Endometrium (tissue), 2 donors: ENCODE measurements at regions not wholly inside any gene's neighbourhood (a gene's known extent, or its start where the extent isn't known, plus 50 kb on each side); places are given as distances from the start of the nearest gene placed in this dataset.
"Not testable (repeated sequence)": the region's sequence is repeated elsewhere in the genome, so short reads cannot be mapped to it uniquely, and the experiment has no call there.

Source experiments
- FAIRE-seq: peaks from 2 replicates; lab custom pipeline; 2012; peaks lifted over from hg19 to GRCh38; lab: Jason Lieb, UNC
- donor health status: control.
- donor health status: control.

DNA sequence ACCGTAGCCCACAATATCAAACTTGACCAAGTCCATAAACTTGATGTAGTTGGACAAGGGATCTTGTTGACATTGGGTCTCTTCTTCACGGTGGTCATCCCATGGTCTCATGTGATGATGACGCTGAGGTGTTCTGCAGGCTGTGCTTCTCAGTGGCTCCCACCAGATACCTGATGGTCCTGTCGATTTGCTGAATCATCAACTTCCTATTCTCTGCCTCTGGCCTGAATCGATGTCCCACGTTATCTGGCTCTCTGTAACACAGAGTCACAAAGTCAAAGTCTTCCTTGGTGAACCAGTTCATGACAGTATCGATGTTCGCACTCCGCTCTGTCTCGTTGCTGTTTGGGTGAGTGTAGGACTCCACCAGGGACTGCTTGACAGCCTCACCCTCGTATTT lies 217.2 kb upstream of the FRG2C start:
- FAIRE-seq, result not testable (repeated sequence)

DNA sequence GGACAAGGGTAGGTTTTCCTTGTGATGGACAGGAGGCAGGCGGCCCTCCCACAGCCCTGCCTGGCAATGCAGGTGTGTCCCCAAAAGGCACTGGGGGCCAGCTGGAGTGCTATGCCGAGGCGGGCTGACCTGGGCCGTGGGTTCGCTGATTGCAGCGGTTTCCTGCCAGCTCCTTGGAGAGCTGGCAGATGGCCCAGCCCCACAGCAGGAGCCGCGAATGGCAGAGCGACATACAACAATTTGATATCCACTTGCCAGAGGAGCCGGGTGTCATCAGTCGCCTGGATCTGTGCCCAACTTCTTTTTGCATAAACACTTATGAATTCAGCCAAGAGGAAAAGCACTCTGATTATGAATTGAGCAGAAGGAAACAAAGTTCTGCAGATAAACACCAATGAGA lies 210.8 kb upstream of the FRG2C start:
- FAIRE-seq, result not testable (repeated sequence)

DNA sequence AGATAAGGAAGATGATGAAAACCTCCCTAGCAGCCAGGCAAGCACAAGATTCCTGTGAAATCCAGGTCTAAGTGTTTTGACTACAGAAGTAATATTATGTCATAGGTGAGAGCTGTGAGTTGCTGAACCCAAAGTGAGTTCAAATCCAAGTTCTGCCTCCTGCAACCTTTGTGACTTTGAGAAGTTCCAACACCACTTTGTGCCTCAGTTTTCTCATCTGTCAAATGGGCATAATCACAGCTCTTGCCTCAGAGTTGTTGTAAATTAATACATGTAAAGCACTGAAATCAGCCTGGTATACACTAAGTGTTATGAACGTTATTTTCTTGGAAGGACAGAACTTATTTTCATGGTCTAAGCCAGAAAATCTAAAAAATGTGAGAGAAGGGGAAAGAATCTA lies 210.3 kb upstream of the FRG2C start:
- not testable (repeated sequence) for FAIRE-seq

DNA sequence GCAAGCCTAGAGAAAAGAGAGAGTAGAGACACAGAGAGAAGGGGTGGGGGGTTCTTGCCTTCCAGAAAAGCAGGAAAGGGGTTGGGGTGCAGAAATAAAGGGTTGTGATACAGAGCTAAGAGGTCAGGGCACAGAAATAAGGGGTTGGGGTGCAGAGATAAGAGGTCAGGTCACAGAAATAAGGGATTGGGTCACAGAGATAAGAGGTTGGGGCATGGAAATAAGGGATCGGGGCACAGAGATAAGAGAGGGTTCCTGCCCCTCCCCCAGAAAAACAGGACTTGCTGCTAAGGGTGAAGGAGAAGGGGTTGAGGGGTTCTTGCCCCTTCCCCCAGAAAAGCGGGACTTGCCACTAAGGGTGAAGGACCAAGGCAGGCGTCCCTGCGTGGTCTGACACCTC lies 189.6 kb upstream of the FRG2C start:
- FAIRE-seq, result not testable (repeated sequence)

DNA sequence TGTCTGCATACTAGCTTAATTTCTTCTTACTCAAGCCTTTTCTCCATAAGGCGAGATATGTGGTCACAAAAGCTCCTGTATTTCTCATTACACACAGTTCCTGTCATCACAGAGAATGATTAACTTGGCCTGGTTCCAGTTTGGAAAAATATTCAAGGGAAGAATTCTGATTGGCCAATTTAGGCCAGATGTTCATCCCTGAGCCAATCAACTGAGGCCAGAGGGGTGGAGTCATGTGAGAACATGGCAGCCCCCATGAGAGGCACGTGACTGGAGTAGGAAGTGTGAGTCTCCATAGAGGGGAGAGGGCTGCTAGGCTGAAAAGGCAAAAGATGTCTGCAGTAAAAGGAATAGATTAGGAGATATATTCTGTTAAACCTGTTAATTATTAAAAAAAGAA lies 167.5 kb upstream of the FRG2C start:
- FAIRE-seq, result not testable (repeated sequence)

DNA sequence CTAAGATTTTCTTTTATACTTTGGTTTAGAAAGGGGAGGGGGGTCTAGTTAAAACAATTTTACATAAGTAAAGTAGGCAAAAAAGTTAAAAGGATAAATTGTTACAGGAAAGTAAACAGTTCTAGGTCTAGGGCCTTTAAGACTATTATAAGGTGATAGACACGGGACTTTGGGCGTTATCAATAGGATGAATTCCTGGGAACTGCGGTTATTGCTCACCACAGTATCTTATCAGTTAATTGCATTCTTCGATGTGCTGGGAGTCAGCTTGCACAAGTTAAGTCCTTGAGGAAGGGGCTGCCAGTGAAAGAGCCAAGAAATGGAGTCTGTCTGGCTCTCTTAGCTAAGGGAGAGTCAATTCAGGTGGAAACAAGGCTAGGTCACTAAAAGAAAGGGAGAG lies 163.8 kb upstream of the FRG2C start:
- not testable (repeated sequence) for FAIRE-seq

DNA sequence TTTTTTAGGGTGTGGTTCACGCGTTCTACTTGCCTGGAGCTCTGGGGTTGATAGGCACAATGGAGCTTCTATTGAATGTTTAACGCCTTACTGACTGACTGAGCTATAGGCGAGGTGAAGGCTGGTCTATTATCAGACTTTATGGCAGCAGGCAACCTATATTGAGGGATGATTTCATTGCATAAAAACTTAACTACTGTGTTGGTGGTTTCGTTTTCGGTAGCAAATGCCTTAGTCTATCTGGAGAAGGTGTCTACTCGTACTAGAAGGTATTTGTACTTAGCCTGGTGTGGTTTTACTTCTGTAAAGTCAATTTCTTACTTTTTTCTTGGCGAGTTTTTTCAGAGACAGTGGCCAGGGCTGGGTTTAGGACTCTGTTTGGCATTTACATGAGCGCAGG lies 162.0 kb upstream of the FRG2C start:
- not testable (repeated sequence) for FAIRE-seq

DNA sequence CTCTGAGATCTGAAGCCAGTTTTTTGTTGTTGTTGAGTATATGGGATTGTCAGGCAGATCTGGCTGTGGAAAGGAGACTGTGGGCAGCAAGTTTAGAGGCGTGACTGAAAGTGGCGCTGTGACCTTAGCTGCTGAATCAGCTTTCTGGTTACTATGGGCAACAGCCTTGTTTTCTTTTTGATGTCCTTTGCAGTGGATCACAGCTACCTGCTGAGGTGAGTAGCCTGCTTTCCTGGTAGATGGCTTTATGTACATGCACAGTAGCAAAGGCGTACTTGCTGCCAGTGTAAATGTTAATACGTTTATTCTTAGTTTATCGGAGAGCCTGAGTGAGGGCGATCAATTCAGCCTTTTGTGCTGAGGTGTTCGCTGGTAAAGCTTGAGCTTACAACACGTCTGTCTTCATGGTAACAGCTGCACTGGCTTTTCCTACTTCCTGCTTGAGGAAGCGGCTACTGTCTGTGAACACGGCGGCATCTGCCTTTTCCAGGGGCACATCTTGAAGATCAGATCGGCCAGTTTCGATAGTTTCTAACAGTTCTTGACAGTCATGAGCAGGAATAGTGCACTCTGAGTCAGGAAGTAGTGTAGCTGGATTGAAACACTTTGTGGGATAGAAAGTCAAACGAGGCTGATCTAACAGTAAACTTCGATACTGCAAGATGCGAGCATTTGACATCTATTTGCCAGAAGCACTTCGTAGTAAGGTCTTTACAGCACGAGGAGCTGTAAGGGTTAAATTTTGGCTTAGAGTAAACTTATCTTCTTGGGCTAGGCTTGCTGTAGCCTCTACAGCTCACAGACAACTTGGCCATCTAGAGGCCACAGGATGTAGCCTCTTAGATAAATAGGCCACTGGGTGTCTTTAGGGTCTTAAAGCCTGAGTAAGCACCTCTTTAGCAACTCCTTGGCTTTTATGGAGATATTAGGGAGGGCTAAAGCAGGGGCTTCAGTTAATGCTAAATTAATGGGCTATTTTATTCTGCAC lies 161.1 kb upstream of the FRG2C start:
- not testable (repeated sequence) for FAIRE-seq

DNA sequence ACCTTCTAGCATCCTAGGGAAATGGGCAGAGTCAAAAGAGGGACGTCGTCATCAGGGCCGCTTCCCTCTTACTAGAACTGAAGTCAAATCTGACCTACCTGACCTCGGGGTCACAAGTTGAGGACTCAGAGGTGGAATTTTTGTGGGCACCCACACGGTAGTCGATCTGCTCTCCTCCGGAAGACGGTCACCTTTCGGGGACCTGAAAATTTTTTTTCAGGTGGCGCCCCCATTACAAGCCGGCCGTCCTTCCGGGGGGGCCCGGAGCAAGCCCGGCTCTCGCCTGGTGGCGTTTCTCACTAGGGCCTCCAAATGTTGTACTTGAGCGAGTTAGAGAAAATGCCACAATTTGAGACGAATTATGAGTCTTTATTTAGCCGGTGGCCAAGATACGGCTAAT lies 157.5 kb upstream of the FRG2C start:
- no peak for FAIRE-seq

DNA sequence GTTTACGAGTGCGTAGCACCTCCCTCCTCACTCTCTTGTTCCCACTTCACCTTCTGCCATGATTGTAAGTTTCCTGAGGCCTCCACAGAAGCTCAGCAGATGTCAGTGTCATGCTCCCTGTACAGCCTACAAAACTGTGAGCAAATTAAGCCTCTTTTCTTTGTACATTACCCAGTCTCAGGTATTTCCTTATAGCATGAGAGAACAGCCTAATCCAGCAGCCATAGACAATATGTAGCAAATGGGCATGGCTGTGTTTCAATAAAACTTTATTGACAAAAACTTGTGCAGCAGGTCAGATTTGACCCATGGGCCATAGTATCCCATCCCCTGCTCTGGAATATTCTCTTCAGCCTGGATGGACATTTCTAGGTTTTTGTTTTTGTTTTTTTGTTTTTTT lies 156.2 kb upstream of the FRG2C start:
- not testable (repeated sequence) for FAIRE-seq

DNA sequence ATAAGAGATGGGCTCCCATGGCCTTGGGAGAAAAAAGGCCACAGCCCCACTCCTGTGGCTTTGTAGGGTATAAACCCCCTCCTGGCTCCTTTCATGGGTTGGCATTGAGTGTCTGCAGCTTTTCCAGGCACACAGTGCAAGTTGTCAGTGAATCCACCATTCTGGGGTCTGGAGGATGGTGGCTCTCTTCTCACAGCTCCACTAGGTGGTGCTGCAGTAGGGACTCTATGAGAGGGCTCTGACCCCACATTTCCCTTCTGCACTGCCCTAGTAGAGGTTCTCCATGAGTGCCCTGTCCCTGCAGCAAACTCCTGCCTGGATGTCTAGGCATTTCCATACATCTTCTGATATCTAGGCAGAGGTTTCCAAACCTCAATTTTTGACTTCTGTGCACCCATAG lies 136.5 kb upstream of the FRG2C start:
- FAIRE-seq, result not testable (repeated sequence)

DNA sequence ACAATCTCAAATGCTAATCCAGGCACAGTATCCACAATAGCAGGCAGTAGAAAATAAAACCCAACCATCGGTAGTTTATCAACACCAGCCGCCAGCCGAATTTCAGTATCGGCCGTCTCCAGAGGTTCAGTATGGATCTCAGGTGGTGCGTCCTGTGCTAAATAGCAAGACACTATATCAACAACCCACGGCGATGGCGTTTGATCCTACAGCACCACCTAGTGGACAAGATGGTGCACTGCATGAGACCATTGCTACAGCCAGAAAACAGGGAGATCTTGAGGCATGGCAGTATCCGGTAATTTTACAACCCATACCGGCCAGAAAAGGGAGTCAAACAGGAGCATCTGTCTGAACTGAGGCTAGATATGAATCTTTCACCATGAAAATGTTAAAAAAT lies 112.0 kb upstream of the FRG2C start:
- FAIRE-seq, result not testable (repeated sequence)

DNA sequence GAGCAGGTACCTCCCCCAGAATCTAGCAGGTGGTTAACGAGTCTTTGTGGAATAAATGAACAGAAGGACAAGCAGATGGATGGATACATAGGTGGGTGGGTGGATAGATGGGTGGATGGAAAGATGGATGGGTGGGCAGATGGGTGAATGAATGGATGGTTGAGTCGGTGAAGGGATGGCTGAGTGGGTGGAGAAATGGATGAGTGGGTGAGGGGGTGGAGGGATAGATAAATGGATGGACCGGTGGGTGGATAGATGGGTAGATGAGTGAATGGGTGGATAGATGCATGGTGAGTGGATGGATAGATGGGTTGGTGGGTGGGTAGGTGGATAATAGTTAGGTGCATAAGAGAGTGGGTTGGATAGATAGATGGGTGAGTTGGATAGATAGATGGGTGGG lies 99.7 kb upstream of the FRG2C start:
- FAIRE-seq, result not testable (repeated sequence)

DNA sequence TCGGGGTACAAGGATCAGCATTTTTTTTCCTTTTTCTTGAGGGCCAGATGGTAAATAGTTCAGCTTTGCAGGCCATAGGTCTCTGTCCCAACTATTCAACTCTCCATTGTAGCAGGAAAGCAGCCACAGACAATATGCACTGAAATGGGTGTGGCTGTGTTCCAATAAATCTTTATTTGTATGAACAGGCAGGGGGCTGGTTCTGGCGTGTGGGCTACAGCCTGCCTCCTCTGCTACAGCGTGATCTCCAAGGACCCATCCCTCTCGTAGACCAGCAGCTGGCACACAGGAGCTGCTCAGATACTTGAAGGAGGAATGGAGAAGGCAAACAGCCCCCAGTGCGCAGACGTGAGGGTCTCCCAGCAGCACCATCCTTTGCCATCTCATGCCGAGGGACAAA lies 91.8 kb upstream of the FRG2C start:
- not testable (repeated sequence) for FAIRE-seq

DNA sequence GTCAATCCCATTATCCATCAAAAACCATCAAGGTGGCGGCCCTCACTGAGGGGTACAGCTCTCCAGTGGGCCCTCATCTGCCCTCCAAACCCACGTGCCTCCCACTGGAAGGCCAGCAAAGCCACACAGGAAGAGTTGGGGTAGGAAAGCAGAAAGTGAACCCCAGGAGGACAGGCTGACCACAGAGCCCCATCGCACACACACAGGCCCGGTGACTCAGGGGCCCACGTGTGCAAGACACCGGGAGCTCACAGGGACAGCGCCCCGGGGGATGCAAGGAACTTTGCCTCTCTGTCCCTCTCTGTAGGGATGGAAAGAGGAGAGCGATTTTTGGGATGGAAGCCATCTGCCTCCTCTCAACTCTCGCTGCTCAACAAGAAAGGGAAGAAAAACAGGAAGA lies 85.0 kb upstream of the FRG2C start:
- not testable (repeated sequence) for FAIRE-seq

DNA sequence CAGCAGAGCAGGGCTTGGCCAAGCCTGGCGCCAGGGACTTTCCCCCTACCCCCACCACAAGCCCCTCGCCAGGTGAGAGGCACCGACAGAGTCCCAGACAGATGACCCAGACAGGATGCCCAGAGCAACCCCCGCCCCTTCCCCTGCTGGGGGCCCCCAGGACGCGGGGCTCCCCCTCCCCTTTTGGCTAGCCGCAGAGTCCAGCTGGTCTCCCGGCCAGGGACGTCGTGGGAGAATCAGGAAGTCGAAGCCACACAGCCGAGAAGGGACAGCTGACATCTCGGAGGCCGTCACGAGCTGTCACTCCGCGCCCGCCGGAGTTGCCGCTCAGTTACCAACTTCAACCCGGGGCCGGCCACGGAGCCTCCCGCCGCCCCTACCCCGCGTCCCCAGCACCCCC lies 84.6 kb upstream of the FRG2C start:
- not testable (repeated sequence) for FAIRE-seq

DNA sequence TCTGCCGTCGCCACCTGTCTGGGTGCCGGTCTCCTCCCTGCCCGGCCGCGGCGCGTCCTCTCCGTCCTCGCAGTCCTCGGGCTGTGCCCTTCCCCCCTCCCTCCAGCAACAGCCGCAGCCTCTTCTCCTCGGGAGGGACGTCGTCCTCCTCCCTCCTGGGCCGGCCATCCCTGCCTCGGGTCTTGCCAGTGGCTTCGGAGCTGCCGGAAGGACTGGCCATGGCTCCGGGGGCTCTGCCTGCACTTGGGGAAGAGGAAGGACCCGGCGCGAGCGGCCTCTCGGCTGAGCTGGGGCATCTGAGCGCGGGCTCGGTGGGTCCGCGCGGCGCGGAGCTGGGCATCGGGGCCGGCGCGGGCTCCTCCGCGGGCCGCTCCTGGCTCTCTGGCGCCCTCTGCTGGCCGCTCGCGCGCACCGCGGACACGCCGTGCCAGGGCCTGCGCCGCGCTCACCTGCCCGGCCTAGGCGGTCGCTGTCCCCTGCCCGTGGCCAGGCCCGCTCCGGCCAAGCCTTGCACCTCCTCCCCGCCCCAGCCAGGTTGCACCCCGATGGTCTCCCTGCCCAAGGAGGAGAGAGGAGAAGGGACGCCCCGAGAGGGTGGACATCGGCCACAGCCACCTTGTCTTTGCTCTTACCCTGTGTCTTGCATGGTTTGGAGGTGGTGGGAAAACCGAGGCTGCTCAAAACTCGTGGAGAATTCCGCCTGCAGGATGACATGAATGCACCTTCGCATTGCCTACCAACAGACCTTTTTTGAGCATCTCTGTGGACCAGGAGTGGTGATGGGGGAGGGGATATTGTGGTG lies 83.9 kb upstream of the FRG2C start:
- not testable (repeated sequence) for FAIRE-seq

DNA sequence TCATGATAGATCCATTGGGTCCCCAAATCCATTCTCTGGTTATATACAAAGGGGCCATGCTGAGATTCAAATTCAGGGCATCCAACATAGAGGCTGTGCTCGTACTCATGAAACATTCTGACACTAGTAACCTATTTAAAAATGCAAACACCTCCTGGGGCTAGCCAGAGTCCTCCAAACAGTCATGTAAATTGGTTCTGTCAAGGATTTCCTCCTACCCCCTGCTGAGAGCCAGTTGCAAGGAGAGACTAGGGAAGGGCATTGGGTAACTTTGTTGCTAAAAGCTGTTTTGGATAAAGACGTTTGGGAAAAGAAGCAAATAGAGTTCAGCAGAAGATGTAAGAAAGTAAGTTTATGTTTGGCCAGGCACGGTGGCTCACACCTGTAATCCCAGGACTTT lies 81.6 kb upstream of the FRG2C start:
- not testable (repeated sequence) for FAIRE-seq

DNA sequence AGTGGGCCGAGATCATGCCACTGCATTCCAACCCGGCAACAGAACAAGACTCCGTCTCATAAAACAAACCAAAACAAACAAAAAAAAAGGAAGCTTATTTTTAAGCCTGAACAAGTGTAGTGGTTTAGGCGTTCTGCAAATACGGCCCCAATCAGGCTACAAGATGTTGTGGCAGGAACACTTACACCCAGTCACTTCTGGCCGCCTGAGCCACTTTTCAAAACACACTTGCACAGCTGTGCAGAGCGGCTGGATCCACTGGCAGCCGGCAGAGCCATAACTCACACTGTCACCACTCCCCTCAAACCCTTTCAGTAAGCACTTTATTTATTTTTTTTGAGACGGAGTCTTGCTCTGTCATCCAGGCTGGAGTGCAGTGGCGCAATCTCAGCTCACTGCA lies 81.0 kb upstream of the FRG2C start:
- FAIRE-seq, result not testable (repeated sequence)

DNA sequence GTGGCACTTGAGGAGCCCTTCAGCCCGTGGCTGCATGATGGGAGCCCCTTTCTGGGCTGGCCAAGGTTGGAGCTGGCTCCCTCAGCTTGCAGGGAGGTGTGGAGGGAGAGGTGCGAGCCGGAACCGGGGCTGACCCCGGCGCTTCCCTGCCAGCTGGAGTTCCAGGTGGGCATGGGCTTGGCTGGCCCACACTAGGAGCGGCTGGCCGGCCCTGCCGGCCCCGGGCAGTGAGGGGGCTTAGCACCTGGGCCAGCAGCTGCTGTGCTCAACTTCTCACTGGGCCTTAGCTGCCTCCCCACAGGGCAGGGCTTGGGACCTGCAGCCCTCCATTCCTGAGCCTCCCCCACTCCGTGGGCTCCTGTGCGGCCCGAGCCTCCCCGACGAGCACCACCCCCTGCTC lies 76.4 kb upstream of the FRG2C start:
- not testable (repeated sequence) for FAIRE-seq

DNA sequence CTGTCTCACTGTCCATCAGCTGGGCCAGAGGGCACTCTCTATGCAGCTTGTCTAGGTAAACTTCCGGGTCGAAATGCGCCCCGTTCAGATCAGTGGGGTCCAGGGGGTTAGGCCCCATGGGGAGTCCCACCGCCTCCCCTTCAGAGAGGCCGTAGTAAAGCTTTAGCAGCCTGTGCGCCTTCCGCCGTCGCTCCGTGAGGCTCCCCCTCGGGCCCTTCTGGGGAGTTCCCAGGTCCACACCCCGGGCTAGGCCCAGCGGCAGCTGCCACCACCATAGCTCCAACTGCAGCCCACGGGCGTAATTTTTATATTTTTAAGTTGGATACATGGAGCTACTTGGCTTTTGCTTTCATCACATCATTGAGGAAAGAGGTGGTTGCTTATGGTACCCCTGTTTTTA lies 73.7 kb upstream of the FRG2C start:
- not testable (repeated sequence) for FAIRE-seq

DNA sequence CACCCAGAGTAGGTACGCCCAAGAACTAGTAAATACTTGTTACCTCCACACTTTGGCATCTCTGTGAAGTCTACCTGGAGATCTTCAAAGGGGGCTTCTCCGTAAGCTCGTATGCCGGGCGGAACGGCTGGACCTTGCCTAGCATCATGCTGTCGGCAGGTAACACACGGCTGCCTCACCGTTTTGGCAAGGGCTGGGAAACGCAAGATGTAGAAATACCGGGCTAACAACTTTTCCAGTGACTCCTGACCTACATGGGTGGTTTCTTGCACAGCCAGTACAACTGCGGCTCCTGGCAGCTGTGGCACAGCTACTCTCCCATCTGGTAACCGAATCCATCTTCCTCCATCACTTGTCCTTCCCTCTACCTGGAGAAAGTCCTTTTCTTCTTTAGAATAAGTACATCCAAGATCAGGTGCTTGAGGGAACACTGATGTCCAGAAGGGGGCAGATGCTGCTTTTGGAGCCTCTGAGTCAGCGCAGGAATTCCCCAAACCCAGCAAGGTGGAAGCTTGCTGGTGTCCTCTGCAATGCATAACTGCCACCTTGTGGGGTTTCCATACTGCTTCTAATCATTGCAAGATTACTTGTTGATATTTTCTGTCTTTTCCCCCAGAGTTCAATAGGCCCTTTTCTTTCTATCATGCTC lies 59.7 kb upstream of the FRG2C start:
- not testable (repeated sequence) for FAIRE-seq
